WTC11 (cell line): ENCODE measurements at regions not wholly inside any gene's neighbourhood (a gene's known extent, or its start where the extent isn't known, plus 50 kb on each side); places are given as distances from the start of the nearest gene placed in this dataset.
A peak's percentile ranks its signal among the peaks of the same experiment; 100 is the strongest.

Experiments
- ESRRA ChIP-seq: sonication (generic); formaldehyde crosslinking; IDR thresholded peaks from 2 replicates; pipeline ENCODE4 v1.8.1; 2022; ENCODE audit warnings: mild to moderate bottlenecking, missing genetic modification reagents, borderline replicate concordance
- NFE2L1 ChIP-seq: sonication (generic); formaldehyde crosslinking; IDR thresholded peaks from 2 replicates; pipeline ENCODE4 v1.8.1; 2023; ENCODE audit warnings: missing genetic modification reagents
- SMAD3 ChIP-seq: sonication (generic); formaldehyde crosslinking; IDR thresholded peaks from 2 replicates; pipeline ENCODE4 v1.8.0; 2022; ENCODE audit warnings: missing genetic modification reagents, mild to moderate bottlenecking, borderline replicate concordance
- TF ChIP-seq, protein P1 (sequence below): fragments of 200-600 bp; IDR thresholded peaks from 2 replicates; pipeline ENCODE4 v1.8.0; 2022; ENCODE audit warnings: antibody characterized with exemption
- TF ChIP-seq, protein P2 (sequence below): sonication (generic); formaldehyde crosslinking; IDR thresholded peaks from 2 replicates; pipeline ENCODE4 v1.8.0; 2022; ENCODE audit warnings: mild to moderate bottlenecking, missing genetic modification reagents
- TF ChIP-seq, protein P3 (sequence below): sonication (generic); formaldehyde crosslinking; IDR thresholded peaks from 2 replicates; pipeline ENCODE4 v1.8.0; 2023; ENCODE audit warnings: mild to moderate bottlenecking, missing genetic modification reagents

DNA sequence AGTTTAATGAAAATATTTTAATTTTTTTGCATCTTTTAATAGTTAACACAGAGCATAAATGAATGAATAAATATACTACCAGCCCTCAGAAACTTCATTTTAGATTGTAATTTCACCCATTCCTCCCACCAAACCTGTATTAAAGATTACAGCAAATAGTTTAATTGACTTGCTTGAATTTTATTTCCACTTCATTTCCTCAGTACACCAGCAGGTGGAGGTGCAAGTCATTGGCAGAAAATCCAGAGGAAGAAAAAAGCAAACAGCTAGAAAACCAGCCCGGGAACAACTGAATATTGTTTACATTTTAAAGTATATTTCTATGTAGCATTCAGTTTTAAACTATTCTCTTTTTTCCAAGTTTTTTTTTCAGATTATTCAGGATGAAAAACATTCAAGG, 177.8 kb downstream of the OLFM4 start:
- TF ChIP-seq, protein P1, sequence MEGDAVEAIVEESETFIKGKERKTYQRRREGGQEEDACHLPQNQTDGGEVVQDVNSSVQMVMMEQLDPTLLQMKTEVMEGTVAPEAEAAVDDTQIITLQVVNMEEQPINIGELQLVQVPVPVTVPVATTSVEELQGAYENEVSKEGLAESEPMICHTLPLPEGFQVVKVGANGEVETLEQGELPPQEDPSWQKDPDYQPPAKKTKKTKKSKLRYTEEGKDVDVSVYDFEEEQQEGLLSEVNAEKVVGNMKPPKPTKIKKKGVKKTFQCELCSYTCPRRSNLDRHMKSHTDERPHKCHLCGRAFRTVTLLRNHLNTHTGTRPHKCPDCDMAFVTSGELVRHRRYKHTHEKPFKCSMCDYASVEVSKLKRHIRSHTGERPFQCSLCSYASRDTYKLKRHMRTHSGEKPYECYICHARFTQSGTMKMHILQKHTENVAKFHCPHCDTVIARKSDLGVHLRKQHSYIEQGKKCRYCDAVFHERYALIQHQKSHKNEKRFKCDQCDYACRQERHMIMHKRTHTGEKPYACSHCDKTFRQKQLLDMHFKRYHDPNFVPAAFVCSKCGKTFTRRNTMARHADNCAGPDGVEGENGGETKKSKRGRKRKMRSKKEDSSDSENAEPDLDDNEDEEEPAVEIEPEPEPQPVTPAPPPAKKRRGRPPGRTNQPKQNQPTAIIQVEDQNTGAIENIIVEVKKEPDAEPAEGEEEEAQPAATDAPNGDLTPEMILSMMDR: peak; percentile 45; the same call in 1 of the 2 replicates
- TF ChIP-seq SMAD3 (CRISPR knock-in tag): no peak
- TF ChIP-seq, protein P2, sequence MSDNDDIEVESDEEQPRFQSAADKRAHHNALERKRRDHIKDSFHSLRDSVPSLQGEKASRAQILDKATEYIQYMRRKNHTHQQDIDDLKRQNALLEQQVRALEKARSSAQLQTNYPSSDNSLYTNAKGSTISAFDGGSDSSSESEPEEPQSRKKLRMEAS (CRISPR knock-in tag): no peak
- TF ChIP-seq, protein P3, sequence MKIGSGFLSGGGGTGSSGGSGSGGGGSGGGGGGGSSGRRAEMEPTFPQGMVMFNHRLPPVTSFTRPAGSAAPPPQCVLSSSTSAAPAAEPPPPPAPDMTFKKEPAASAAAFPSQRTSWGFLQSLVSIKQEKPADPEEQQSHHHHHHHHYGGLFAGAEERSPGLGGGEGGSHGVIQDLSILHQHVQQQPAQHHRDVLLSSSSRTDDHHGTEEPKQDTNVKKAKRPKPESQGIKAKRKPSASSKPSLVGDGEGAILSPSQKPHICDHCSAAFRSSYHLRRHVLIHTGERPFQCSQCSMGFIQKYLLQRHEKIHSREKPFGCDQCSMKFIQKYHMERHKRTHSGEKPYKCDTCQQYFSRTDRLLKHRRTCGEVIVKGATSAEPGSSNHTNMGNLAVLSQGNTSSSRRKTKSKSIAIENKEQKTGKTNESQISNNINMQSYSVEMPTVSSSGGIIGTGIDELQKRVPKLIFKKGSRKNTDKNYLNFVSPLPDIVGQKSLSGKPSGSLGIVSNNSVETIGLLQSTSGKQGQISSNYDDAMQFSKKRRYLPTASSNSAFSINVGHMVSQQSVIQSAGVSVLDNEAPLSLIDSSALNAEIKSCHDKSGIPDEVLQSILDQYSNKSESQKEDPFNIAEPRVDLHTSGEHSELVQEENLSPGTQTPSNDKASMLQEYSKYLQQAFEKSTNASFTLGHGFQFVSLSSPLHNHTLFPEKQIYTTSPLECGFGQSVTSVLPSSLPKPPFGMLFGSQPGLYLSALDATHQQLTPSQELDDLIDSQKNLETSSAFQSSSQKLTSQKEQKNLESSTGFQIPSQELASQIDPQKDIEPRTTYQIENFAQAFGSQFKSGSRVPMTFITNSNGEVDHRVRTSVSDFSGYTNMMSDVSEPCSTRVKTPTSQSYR (CRISPR knock-in tag): no peak
- no peak for TF ChIP-seq NFE2L1 (CRISPR knock-in tag)
- TF ChIP-seq ESRRA (CRISPR knock-in tag): no peak
